ENCODE measurements at regions not wholly inside any gene's neighbourhood (a gene's known extent, or its start where the extent isn't known, plus 50 kb on each side); places are given as distances from the start of the nearest gene placed in this dataset.

GRCh38 chr11:130571519-130571918 lies 123.1 kb downstream of the ADAMTS15 start:
- TF ChIP-seq, protein P1, sequence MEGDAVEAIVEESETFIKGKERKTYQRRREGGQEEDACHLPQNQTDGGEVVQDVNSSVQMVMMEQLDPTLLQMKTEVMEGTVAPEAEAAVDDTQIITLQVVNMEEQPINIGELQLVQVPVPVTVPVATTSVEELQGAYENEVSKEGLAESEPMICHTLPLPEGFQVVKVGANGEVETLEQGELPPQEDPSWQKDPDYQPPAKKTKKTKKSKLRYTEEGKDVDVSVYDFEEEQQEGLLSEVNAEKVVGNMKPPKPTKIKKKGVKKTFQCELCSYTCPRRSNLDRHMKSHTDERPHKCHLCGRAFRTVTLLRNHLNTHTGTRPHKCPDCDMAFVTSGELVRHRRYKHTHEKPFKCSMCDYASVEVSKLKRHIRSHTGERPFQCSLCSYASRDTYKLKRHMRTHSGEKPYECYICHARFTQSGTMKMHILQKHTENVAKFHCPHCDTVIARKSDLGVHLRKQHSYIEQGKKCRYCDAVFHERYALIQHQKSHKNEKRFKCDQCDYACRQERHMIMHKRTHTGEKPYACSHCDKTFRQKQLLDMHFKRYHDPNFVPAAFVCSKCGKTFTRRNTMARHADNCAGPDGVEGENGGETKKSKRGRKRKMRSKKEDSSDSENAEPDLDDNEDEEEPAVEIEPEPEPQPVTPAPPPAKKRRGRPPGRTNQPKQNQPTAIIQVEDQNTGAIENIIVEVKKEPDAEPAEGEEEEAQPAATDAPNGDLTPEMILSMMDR (optimal IDR thresholded peaks at IDR 0.05 in 1 of 3, IDR thresholded peaks at IDR 0.05 in 1 of 3, conservative IDR thresholded peaks at IDR 0.05 in 1 of 3; ENCODE audit: extremely low read depth in 1 of 3, insufficient read depth in 2 of 3, low read length in 3 of 3) = no peak
- TF ChIP-seq EZH2 (IDR thresholded peaks at IDR 0.05; ENCODE audit: low read length) = no peak
